WTC11 (cell line): ENCODE measurements at regions not wholly inside any gene's neighbourhood (a gene's known extent, or its start where the extent isn't known, plus 50 kb on each side); places are given as distances from the start of the nearest gene placed in this dataset.

ENCODE experiments used
- ATAC-seq: fragments of 200-7000 bp; cut with Tn5 transposase; 2 replicates; pipeline ENCODE4 v1.10.0; 2021; ENCODE audit warnings: mild to moderate bottlenecking, moderate library complexity
- CTCF ChIA-PET: fragments of 300-600 bp; sonication (Branson Sonifier 250); formaldehyde crosslinking; loops from one replicate; lab custom pipeline; 2021; ENCODE audit warnings: antibody characterized with exemption; lab: Charles Lee
- POLR2A ChIA-PET: fragments of 350-600 bp; sonication (Branson Sonifier 250); formaldehyde crosslinking; loops from one replicate; lab custom pipeline; 2021; ENCODE audit warnings: antibody characterized with exemption; lab: Charles Lee
- DNase-seq: peaks from one replicate; pipeline ENCODE4 v3.0.0; 2021; ENCODE audit warnings: low spot score
- H3K27ac Mint-ChIP-seq: 2 replicates; pipeline ENCODE4 v1.8.0; 2021; ENCODE audit warnings: mixed read lengths
- H3K27me3 Mint-ChIP-seq: 2 replicates; pipeline ENCODE4 v1.8.0; 2021; ENCODE audit warnings: low read depth, mild to moderate bottlenecking, moderate library complexity, mixed read lengths
- H3K36me3 Mint-ChIP-seq: 2 replicates; pipeline ENCODE4 v1.8.0; 2021; ENCODE audit warnings: mixed read lengths
- H3K4me1 Mint-ChIP-seq: 2 replicates; pipeline ENCODE4 v1.8.0; 2022; ENCODE audit warnings: mixed read lengths
- H3K4me3 Mint-ChIP-seq: 2 replicates; pipeline ENCODE4 v1.8.0; 2021; ENCODE audit warnings: mild to moderate bottlenecking, moderate library complexity, mixed read lengths
- H3K9me3 Mint-ChIP-seq: 2 replicates; pipeline ENCODE4 v1.8.0; 2021; ENCODE audit warnings: mixed read lengths
- AFF4 ChIP-seq: sonication (generic); formaldehyde crosslinking; IDR thresholded peaks from 2 replicates; pipeline ENCODE4 v1.8.1; 2023; ENCODE audit warnings: mild to moderate bottlenecking, missing genetic modification reagents, borderline replicate concordance
- ARID4B ChIP-seq: sonication (generic); formaldehyde crosslinking; IDR thresholded peaks from 2 replicates; pipeline ENCODE4 v1.8.0; 2023; ENCODE audit warnings: missing genetic modification reagents, mild to moderate bottlenecking, borderline replicate concordance
- CBFB ChIP-seq: sonication (generic); formaldehyde crosslinking; IDR thresholded peaks from 2 replicates; pipeline ENCODE4 v1.8.1; 2022; ENCODE audit warnings: mild to moderate bottlenecking, low read depth, missing genetic modification reagents
- E2F1 ChIP-seq: sonication (generic); formaldehyde crosslinking; IDR thresholded peaks from 2 replicates; pipeline ENCODE4 v1.8.0; 2022; ENCODE audit warnings: mild to moderate bottlenecking, missing genetic modification reagents
- E2F4 ChIP-seq: sonication (generic); formaldehyde crosslinking; IDR thresholded peaks from 2 replicates; pipeline ENCODE4 v1.8.1; 2022; ENCODE audit warnings: low read depth, mild to moderate bottlenecking, moderate library complexity, missing genetic modification reagents, borderline replicate concordance
- ELF4 ChIP-seq: sonication (generic); formaldehyde crosslinking; IDR thresholded peaks from 2 replicates; pipeline ENCODE4 v1.8.1; 2022; ENCODE audit warnings: low read depth, mild to moderate bottlenecking, moderate library complexity, missing genetic modification reagents
- EMX1 ChIP-seq: fragments of 250-450 bp; sonication (Bioruptor Pico); IDR thresholded peaks from 2 replicates; pipeline ENCODE4 v1.8.0; 2021; ENCODE audit warnings: mild to moderate bottlenecking
- ERG ChIP-seq: fragments of 250-450 bp; sonication (Bioruptor Pico); IDR thresholded peaks from 2 replicates; pipeline ENCODE4 v1.8.0; 2021; ENCODE audit warnings: mild to moderate bottlenecking
- GABPB1 ChIP-seq: sonication (generic); formaldehyde crosslinking; IDR thresholded peaks from 2 replicates; pipeline ENCODE4 v1.8.1; 2023; ENCODE audit warnings: mild to moderate bottlenecking, missing genetic modification reagents
- HMGXB4 ChIP-seq: sonication (generic); formaldehyde crosslinking; IDR thresholded peaks from 2 replicates; pipeline ENCODE4 v1.8.1; 2023; ENCODE audit warnings: mild to moderate bottlenecking, moderate library complexity, missing genetic modification reagents
- JUN ChIP-seq: sonication (generic); formaldehyde crosslinking; IDR thresholded peaks from 2 replicates; pipeline ENCODE4 v1.8.0; 2023; ENCODE audit warnings: mild to moderate bottlenecking, missing genetic modification reagents
- MXD4 ChIP-seq: fragments of 250-450 bp; sonication (Bioruptor Pico); IDR thresholded peaks from 2 replicates; pipeline ENCODE4 v1.8.0; 2021; ENCODE audit warnings: mild to moderate bottlenecking, moderate library complexity, borderline replicate concordance
- NFYB ChIP-seq: sonication (generic); formaldehyde crosslinking; conservative IDR thresholded peaks from 2 replicates; pipeline ENCODE4 v1.8.0; 2022; ENCODE audit warnings: low read depth, missing genetic modification reagents
- NR3C1 ChIP-seq: sonication (generic); formaldehyde crosslinking; conservative IDR thresholded peaks from 2 replicates; pipeline ENCODE4 v1.8.1; 2023; ENCODE audit warnings: low read depth, mild to moderate bottlenecking, missing genetic modification reagents
- SMAD3 ChIP-seq: sonication (generic); formaldehyde crosslinking; IDR thresholded peaks from 2 replicates; pipeline ENCODE4 v1.8.0; 2022; ENCODE audit warnings: missing genetic modification reagents, mild to moderate bottlenecking, borderline replicate concordance
- ZBTB21 ChIP-seq: sonication (generic); formaldehyde crosslinking; IDR thresholded peaks from 2 replicates; pipeline ENCODE4 v1.8.1; 2023; ENCODE audit warnings: mild to moderate bottlenecking, missing genetic modification reagents, borderline replicate concordance
- ZNF121 ChIP-seq: sonication (generic); formaldehyde crosslinking; IDR thresholded peaks from 2 replicates; pipeline ENCODE4 v1.8.0; 2023; ENCODE audit warnings: missing genetic modification reagents
- ZNF232 ChIP-seq: sonication (generic); formaldehyde crosslinking; IDR thresholded peaks from 2 replicates; pipeline ENCODE4 v1.8.0; 2022; ENCODE audit warnings: mild to moderate bottlenecking, missing genetic modification reagents
- ZNF423 ChIP-seq: fragments of 250-450 bp; sonication (Bioruptor Pico); IDR thresholded peaks from 2 replicates; pipeline ENCODE4 v2.1.2; 2022; ENCODE audit warnings: mild to moderate bottlenecking, moderate library complexity
- ZNF425 ChIP-seq: fragments of 250-450 bp; sonication (Bioruptor Pico); conservative IDR thresholded peaks from 2 replicates; pipeline ENCODE4 v1.9.0; 2021; ENCODE audit warnings: mild to moderate bottlenecking

- no peak for TF ChIP-seq ARID4B
- no peak for TF ChIP-seq SMAD3 (CRISPR knock-in tag)
- TF ChIP-seq ZNF423 = no peak
- TF ChIP-seq EMX1 (CRISPR knock-in tag) = no peak
- no peak for TF ChIP-seq CBFB (CRISPR knock-in tag)
- TF ChIP-seq JUN (CRISPR knock-in tag) = no peak
Observed at GRCh38 chr1:57882934-57883641, 459.2 kb upstream of the DAB1 start (continued).

GRCh38 chr1:57882072-57882471, 458.2 kb upstream of the DAB1 start:
- CTCF ChIA-PET = interaction anchor here (0.7 kb wide), 1 partner anchor 78 kb away, joined by 4 read pairs; no protein-coding TSS in a partner anchor
- POLR2A ChIA-PET = no interaction called here
- TF ChIP-seq ELF4 (CRISPR knock-in tag) (no peak), ZNF425 (no peak), ERG (no peak), NR3C1 (CRISPR knock-in tag) (no peak), GABPB1 (CRISPR knock-in tag) (no peak), ZNF232 (CRISPR knock-in tag) (no peak), HMGXB4 (CRISPR knock-in tag) (no peak), AFF4 (no peak), ZNF121 (no peak), ZBTB21 (CRISPR knock-in tag) (no peak), MXD4 (CRISPR knock-in tag) (no peak), E2F1 (CRISPR knock-in tag) (no peak), E2F4 (CRISPR knock-in tag) (no peak), NFYB (no peak)

More at GRCh38 chr1:57882072-57882471, 458.2 kb upstream of the DAB1 start:
- Mint-ChIP-seq H3K36me3 (no peaks in the 10 kb centered on the region), H3K27me3 (no peaks in the 10 kb centered on the region), H3K9me3 (no peaks in the 10 kb centered on the region), H3K27ac (no peak overlapping the region), H3K4me3 (no peak overlapping the region), H3K4me1 (peaks cover 4% of the 10 kb centered on the region; the same call in 1 of the 2 replicates)
- no peak for DNase-seq
- ATAC-seq = no peak
